Trophoblast cell (in vitro differentiated cells and primary cell): ENCODE measurements at regions not wholly inside any gene's neighbourhood (a gene's known extent, or its start where the extent isn't known, plus 50 kb on each side); places are given as distances from the start of the nearest gene placed in this dataset.

Experiments
- DNase-seq, 2 donors: peaks; one replicate each; pipeline ENCODE4 v3.0.0-alpha.2; 2016
- H2AFZ ChIP-seq: 2 replicates; pipeline ENCODE4 v1.6.1; 2013; ENCODE audit warnings: low read length, moderate library complexity, mild to moderate bottlenecking; ENCODE audit not compliant: insufficient read depth, poor library complexity
- H2AK5ac ChIP-seq: 2 replicates; pipeline ENCODE4 v1.6.1; 2013; ENCODE audit warnings: mild to moderate bottlenecking, low read length
- H2BK120ac ChIP-seq: 2 replicates; pipeline ENCODE4 v1.6.1; 2013; ENCODE audit warnings: low read length, mild to moderate bottlenecking, moderate library complexity; ENCODE audit not compliant: insufficient read depth, poor library complexity
- H2BK12ac ChIP-seq: 2 replicates; pipeline ENCODE4 v1.6.1; 2013; ENCODE audit warnings: mild to moderate bottlenecking, low read length, moderate library complexity
- H2BK5ac ChIP-seq: 2 replicates; pipeline ENCODE4 v1.6.1; 2013; ENCODE audit warnings: low read length, low read depth, moderate library complexity, mild to moderate bottlenecking; ENCODE audit not compliant: poor library complexity
- H3K14ac ChIP-seq: 2 replicates; pipeline ENCODE4 v1.6.1; 2013; ENCODE audit warnings: mild to moderate bottlenecking, low read length
- H3K18ac ChIP-seq: 2 replicates; pipeline ENCODE4 v1.6.1; 2013; ENCODE audit warnings: mild to moderate bottlenecking, low read length
- H3K23ac ChIP-seq: 2 replicates; pipeline ENCODE4 v1.6.1; 2013; ENCODE audit warnings: low read length
- H3K27ac ChIP-seq: 2 replicates; pipeline ENCODE4 v1.5.1; 2013; ENCODE audit warnings: low read depth, mild to moderate bottlenecking, inconsistent platforms, low read length, moderate library complexity
- H3K27me3 ChIP-seq: 2 replicates; pipeline ENCODE4 v1.6.1; 2013; ENCODE audit warnings: inconsistent platforms, mild to moderate bottlenecking, low read length, moderate library complexity; ENCODE audit not compliant: insufficient read depth
- H3K36me3 ChIP-seq, 2 experiments: 1 replicate in 1 of 2; 2 replicates in 1 of 2; pipeline ENCODE4 v1.6.1; 2013; ENCODE audit warnings: low read length in 2 of 2, mild to moderate bottlenecking in 2 of 2, moderate library complexity in 1 of 2; ENCODE audit not compliant: insufficient read depth in 2 of 2, control insufficient read depth in 1 of 2
- H3K4ac ChIP-seq: 2 replicates; pipeline ENCODE4 v1.6.1; 2013; ENCODE audit warnings: low read depth, mild to moderate bottlenecking, low read length, moderate library complexity
- H3K4me1 ChIP-seq, 2 experiments: 1 replicate in 1 of 2; 2 replicates in 1 of 2; pipeline ENCODE4 v1.6.1; 2013; ENCODE audit warnings: low read length in 2 of 2, mild to moderate bottlenecking in 2 of 2, moderate library complexity in 1 of 2; ENCODE audit not compliant: insufficient read depth in 2 of 2, control insufficient read depth in 1 of 2
- H3K4me2 ChIP-seq: 2 replicates; pipeline ENCODE4 v1.6.1; 2013; ENCODE audit warnings: inconsistent platforms, mild to moderate bottlenecking, low read length, moderate library complexity
- H3K4me3 ChIP-seq: 2 replicates; pipeline ENCODE4 v1.5.1; 2013; ENCODE audit warnings: mild to moderate bottlenecking, low read depth, low read length, inconsistent platforms
- H3K79me1 ChIP-seq: one replicate; pipeline ENCODE4 v1.6.1; 2013; ENCODE audit warnings: low read length
- H3K79me2 ChIP-seq: 2 replicates; pipeline ENCODE4 v1.6.1; 2013; ENCODE audit warnings: low read length, mild to moderate bottlenecking; ENCODE audit not compliant: control insufficient read depth, insufficient read depth, poor library complexity
- H3K9ac ChIP-seq: 2 replicates; pipeline ENCODE4 v1.6.1; 2013; ENCODE audit warnings: mild to moderate bottlenecking, low read length
- H3K9me3 ChIP-seq: 2 replicates; pipeline ENCODE4 v1.6.1; 2013; ENCODE audit warnings: low read depth, mild to moderate bottlenecking, control low read depth, inconsistent platforms, low read length; ENCODE audit not compliant: insufficient read depth
- H4K12ac ChIP-seq: 2 replicates; pipeline ENCODE4 v1.6.1; 2013; ENCODE audit warnings: low read depth, mild to moderate bottlenecking, low read length, moderate library complexity
- H4K8ac ChIP-seq: 2 replicates; pipeline ENCODE4 v1.6.1; 2013; ENCODE audit warnings: low read depth, mild to moderate bottlenecking, low read length, moderate library complexity
- H4K91ac ChIP-seq: one replicate; pipeline ENCODE4 v1.6.1; 2013; ENCODE audit warnings: low read depth, mild to moderate bottlenecking, low read length, moderate library complexity
- WGBS: extraction: QIAGEN DNeasy Blood & Tissue Kit; methylation state at CpG from one replicate; pipeline ENCODE4 v1.1.7; 2013; ENCODE audit warnings: missing lambda C conversion rate; ENCODE audit not compliant: insufficient read length, insufficient coverage; ENCODE audit errors: extremely low coverage; 5-methylcytosine and 5-hydroxymethylcytosine counted together

DNA sequence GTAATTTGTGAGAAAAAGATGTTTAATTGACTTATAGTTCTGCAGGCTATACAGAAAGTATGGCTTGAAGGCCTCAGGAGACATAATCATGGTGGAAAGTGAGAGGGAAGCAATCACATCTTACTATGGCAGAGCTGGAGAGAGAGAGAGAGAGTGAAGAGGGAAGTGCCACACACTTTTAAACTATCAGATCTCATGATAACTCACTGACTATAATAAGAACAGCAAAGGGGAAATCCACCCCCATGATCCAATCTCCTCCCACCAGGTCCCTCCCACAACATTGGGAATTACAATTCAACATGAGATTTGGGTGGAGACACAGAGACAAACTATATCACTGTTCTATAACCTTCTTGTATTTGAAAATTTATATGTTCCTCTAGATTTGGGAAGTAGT is 117.2 kb upstream of the BMP5 start:
- H2BK120ac ChIP-seq = no peak overlapping the region
- H3K4me1 ChIP-seq = no peaks in the 10 kb centered on the region
- H3K9ac ChIP-seq = no peak overlapping the region
- no peak overlapping the region for H2AFZ ChIP-seq
- H3K4me3 ChIP-seq = no peak overlapping the region
- no peak overlapping the region for H3K4me2 ChIP-seq
- H4K8ac ChIP-seq = no peak overlapping the region
- H3K14ac ChIP-seq = no peak overlapping the region
- no peak overlapping the region for H2BK5ac ChIP-seq
- H3K27me3 ChIP-seq = no peaks in the 10 kb centered on the region
- no peaks in the 10 kb centered on the region for H3K79me1 ChIP-seq
- no peak overlapping the region for H2AK5ac ChIP-seq
- no peak overlapping the region for H3K27ac ChIP-seq
- H3K18ac ChIP-seq = no peak overlapping the region
- H2BK12ac ChIP-seq = no peak overlapping the region
- no peak overlapping the region for H4K91ac ChIP-seq
- H3K4ac ChIP-seq = no peak overlapping the region
- H3K23ac ChIP-seq = no peak overlapping the region
- no peaks in the 10 kb centered on the region for H3K79me2 ChIP-seq
- no peak overlapping the region for H4K12ac ChIP-seq
- H3K36me3 ChIP-seq = no peaks in the 10 kb centered on the region
- DNase-seq = no peak
- H3K9me3 ChIP-seq = peaks cover 7% of the 10 kb centered on the region

DNA sequence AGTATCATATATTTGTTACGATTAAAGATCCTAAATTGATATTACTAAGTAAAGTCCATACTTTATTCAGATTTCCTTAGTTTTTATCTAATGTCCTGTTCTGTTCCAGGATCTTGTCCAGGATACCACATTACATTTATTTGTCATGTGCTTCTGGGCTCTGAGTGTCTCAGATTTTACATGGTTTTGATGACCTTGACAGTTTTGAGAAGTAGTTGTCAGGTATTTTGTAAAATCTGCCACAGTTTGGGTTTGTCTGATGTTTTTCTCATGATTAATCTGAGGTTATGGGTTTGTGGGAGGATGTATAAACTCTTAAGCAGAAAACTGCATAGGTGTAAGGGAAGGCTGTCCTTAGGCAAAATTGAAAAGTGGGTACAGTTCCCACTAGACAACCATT is 109.9 kb upstream of the BMP5 start:
- no peak overlapping the region for H2BK5ac ChIP-seq
- no CpG with 5 or more reads among the region's 1 CpG for WGBS
- H3K79me1 ChIP-seq = no peaks in the 10 kb centered on the region
- H3K18ac ChIP-seq = no peak overlapping the region
- H3K27me3 ChIP-seq = no peaks in the 10 kb centered on the region
- no peaks in the 10 kb centered on the region for H3K9me3 ChIP-seq
- H3K23ac ChIP-seq = no peak overlapping the region
- H2BK12ac ChIP-seq = no peak overlapping the region
- no peak overlapping the region for H3K27ac ChIP-seq
- no peak overlapping the region for H2BK120ac ChIP-seq
- H3K4me2 ChIP-seq = no peak overlapping the region
- no peak overlapping the region for H3K4ac ChIP-seq
- no peaks in the 10 kb centered on the region for H3K79me2 ChIP-seq
- H2AK5ac ChIP-seq = no peak overlapping the region
- H2AFZ ChIP-seq = no peak overlapping the region
- no peak overlapping the region for H4K91ac ChIP-seq
- DNase-seq = no peak
- H3K4me3 ChIP-seq = no peak overlapping the region
- no peak overlapping the region for H4K8ac ChIP-seq
- H4K12ac ChIP-seq = no peak overlapping the region
- H3K36me3 ChIP-seq = no peaks in the 10 kb centered on the region
- no peak overlapping the region for H3K9ac ChIP-seq
- no peaks in the 10 kb centered on the region for H3K4me1 ChIP-seq
- H3K14ac ChIP-seq = no peak overlapping the region

DNA sequence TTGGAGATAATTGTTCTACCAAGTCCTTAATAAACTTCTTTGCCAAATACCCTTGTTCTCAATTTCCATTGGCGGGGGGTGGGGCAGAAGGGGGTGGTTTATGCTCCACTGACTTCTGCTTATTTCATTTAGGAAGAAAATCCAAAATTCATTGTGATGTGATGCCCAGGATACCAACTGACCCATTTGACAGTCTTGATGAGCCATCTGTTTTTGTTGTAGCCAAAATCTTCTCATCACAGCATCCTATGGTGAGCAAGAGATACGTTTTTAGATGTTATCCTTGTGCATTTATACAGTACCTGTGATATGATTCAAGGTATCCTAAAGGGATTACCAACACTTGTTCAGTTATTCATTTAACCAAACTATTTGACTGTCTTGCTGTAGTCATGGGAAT is 108.5 kb upstream of the BMP5 start:
- Histone ChIP-seq H3K23ac (no peak overlapping the region), H2BK120ac (no peak overlapping the region), H3K27ac (no peak overlapping the region), H3K79me2 (no peaks in the 10 kb centered on the region), H4K12ac (no peak overlapping the region), H3K4me3 (no peak overlapping the region), H3K4me2 (no peak overlapping the region), H3K27me3 (no peaks in the 10 kb centered on the region), H3K4ac (no peak overlapping the region), H3K9ac (no peak overlapping the region), H3K4me1 (no peaks in the 10 kb centered on the region), H3K36me3 (no peaks in the 10 kb centered on the region), H2BK5ac (no peak overlapping the region), H2AFZ (no peak overlapping the region), H4K91ac (no peak overlapping the region), H2AK5ac (no peak overlapping the region), H2BK12ac (no peak overlapping the region), H4K8ac (no peak overlapping the region), H3K14ac (no peak overlapping the region), H3K9me3 (no peaks in the 10 kb centered on the region), H3K18ac (no peak overlapping the region), H3K79me1 (no peaks in the 10 kb centered on the region)
- WGBS = no CpG with 5 or more reads among the region's 2 CpGs
- DNase-seq = no peak

DNA sequence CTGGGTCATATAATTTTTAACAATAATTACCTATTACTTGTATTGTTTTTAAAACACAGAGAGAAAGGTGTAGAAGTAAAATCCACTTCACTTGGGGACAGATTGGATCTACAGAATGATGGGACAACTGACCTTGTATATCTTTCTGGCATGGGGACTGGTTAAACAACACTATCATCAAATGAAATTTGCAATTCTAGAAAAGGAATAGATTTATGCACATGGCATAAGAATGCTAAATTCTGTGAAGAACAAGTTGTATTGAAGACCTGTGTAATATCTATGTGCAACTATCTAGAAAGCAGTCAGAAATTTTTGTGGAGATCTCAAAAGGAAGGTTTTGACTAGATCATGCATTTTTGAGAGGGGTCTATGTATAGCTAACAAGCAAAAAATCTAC is 106.3 kb upstream of the BMP5 start:
- H2BK5ac ChIP-seq = no peak overlapping the region
- H3K23ac ChIP-seq = no peak overlapping the region
- no peak overlapping the region for H3K4me3 ChIP-seq
- no peaks in the 10 kb centered on the region for H3K27me3 ChIP-seq
- no peak overlapping the region for H2BK12ac ChIP-seq
- no peaks in the 10 kb centered on the region for H3K79me1 ChIP-seq
- H3K9me3 ChIP-seq = no peaks in the 10 kb centered on the region
- no peaks in the 10 kb centered on the region for H3K36me3 ChIP-seq
- no peak overlapping the region for H3K9ac ChIP-seq
- H3K4me1 ChIP-seq = no peaks in the 10 kb centered on the region
- no peaks in the 10 kb centered on the region for H3K79me2 ChIP-seq
- H3K14ac ChIP-seq = no peak overlapping the region
- H3K18ac ChIP-seq = no peak overlapping the region
- H3K27ac ChIP-seq = no peak overlapping the region
- H2BK120ac ChIP-seq = no peak overlapping the region
- no peak overlapping the region for H3K4ac ChIP-seq
- H4K12ac ChIP-seq = no peak overlapping the region
- H3K4me2 ChIP-seq = no peak overlapping the region
- no peak overlapping the region for H4K91ac ChIP-seq
- no peak for DNase-seq
- H2AK5ac ChIP-seq = no peak overlapping the region
- H4K8ac ChIP-seq = no peak overlapping the region
- H2AFZ ChIP-seq = no peak overlapping the region
